Fibroblast of mammary gland (primary cell): ENCODE measurements at regions not wholly inside any gene's neighbourhood (a gene's known extent, or its start where the extent isn't known, plus 50 kb on each side); places are given as distances from the start of the nearest gene placed in this dataset.

Experiments
- DNase-seq: peaks from one replicate; pipeline ENCODE4 v3.0.0-alpha.2; 2010; ENCODE audit warnings: low read depth
- H3K4me3 ChIP-seq: 2 replicates; pipeline ENCODE4 v1.5.1; 2011; ENCODE audit warnings: low read depth, mild to moderate bottlenecking, low read length, moderate library complexity; ENCODE audit not compliant: control insufficient read depth
- CTCF ChIP-seq: conservative IDR thresholded peaks from 2 replicates; pipeline ENCODE4 v1.5.1; 2011; ENCODE audit warnings: low read depth, low read length, inconsistent platforms; ENCODE audit not compliant: control insufficient read depth, insufficient read depth

GRCh38 chr6:105569706-105570105 is 166.8 kb upstream of the PREP start:
- no peak overlapping the region for H3K4me3 ChIP-seq
- TF ChIP-seq CTCF, result no peak
- DNase-seq, result no peak

GRCh38 chr6:105568751-105569150 is 165.9 kb upstream of the PREP start:
- TF ChIP-seq CTCF, result no peak
- no peak overlapping the region for H3K4me3 ChIP-seq
- no peak for DNase-seq

GRCh38 chr6:105568142-105568541 is 165.3 kb upstream of the PREP start:
- no peak for DNase-seq
- TF ChIP-seq CTCF, result no peak
- H3K4me3 ChIP-seq, result no peak overlapping the region

- no peak overlapping the region for H3K4me3 ChIP-seq
- no peak for DNase-seq
- TF ChIP-seq CTCF, result no peak
Measured at GRCh38 chr6:105567140-105567539, 164.3 kb upstream of the PREP start.

GRCh38 chr6:105566503-105566902 is 163.6 kb upstream of the PREP start:
- no peak overlapping the region for H3K4me3 ChIP-seq
- TF ChIP-seq CTCF, result no peak
- DNase-seq, result no peak

- no peak overlapping the region for H3K4me3 ChIP-seq
- no peak for TF ChIP-seq CTCF
- DNase-seq, result no peak
Measured at GRCh38 chr6:105564121-105564902, 161.4 kb upstream of the PREP start.
